OCI-LY1 (cell line): ENCODE measurements at regions not wholly inside any gene's neighbourhood (a gene's known extent, or its start where the extent isn't known, plus 50 kb on each side); places are given as distances from the start of the nearest gene placed in this dataset.

Source experiments
- EZH2 ChIP-seq: fragments of 200-600 bp; sonication (generic), shearing (Covaris generic); IDR thresholded peaks from 2 replicates; pipeline ENCODE4 v1.8.0; 2017; ENCODE audit warnings: borderline replicate concordance, mixed run types, mild to moderate bottlenecking, antibody characterized with exemption, low read length, moderate library complexity, mixed read lengths
- TF ChIP-seq, protein P1 (sequence below): fragments of 200-600 bp; sonication (generic), shearing (Covaris generic); IDR thresholded peaks from 2 replicates; pipeline ENCODE4 v1.5.1; 2017; ENCODE audit warnings: mild to moderate bottlenecking, antibody characterized with exemption, low read length, moderate library complexity, mixed read lengths

DNA sequence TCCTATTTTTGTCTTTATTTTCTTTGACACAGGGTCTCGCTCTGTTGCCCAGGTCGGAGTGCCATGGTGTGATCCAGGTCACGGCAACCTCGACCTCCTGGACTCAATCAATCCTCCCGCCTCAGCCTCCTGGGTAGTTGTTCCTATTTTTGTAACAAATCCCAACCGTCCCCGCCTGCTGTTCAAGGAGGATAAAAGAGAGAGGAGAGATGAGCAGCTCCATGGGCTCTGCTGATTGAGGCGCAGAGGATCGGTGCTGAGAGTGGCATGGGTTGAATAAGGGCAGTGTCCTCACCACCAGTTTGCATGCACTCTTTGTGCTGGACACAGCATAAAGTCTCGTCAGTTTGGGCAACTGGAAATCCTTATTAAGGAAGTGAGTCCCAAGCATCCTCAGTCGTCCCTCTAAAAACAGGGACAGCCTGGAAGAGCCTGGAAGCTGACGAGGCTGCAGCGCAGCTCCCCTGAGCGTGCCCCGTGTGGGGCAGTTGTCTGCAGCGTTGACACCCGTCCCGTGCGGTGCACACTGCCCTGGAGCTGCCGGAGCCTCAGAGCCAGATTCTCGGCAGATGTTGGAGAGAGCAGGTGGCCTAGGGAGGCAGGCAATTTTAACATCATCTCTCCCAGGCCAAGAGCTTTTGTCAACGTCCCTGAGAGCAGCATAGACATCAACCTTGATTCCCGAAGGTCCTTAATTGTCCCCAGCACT is 404.2 kb upstream of the RNF32 start:
- TF ChIP-seq, protein P1, sequence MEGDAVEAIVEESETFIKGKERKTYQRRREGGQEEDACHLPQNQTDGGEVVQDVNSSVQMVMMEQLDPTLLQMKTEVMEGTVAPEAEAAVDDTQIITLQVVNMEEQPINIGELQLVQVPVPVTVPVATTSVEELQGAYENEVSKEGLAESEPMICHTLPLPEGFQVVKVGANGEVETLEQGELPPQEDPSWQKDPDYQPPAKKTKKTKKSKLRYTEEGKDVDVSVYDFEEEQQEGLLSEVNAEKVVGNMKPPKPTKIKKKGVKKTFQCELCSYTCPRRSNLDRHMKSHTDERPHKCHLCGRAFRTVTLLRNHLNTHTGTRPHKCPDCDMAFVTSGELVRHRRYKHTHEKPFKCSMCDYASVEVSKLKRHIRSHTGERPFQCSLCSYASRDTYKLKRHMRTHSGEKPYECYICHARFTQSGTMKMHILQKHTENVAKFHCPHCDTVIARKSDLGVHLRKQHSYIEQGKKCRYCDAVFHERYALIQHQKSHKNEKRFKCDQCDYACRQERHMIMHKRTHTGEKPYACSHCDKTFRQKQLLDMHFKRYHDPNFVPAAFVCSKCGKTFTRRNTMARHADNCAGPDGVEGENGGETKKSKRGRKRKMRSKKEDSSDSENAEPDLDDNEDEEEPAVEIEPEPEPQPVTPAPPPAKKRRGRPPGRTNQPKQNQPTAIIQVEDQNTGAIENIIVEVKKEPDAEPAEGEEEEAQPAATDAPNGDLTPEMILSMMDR: no peak
- no peak for TF ChIP-seq EZH2
